Liver (tissue), 8 donors: ENCODE measurements at regions not wholly inside any gene's neighbourhood (a gene's known extent, or its start where the extent isn't known, plus 50 kb on each side); places are given as distances from the start of the nearest gene placed in this dataset.

Experiments
- DNase-seq: peaks from one replicate; pipeline ENCODE4 v3.0.0-alpha.2; 2017; ENCODE audit warnings: low spot score
- H3K27ac ChIP-seq, 2 donors: one replicate each; pipeline ENCODE4 v1.7.0; 2013; ENCODE audit warnings: inconsistent platforms in 2 of 2, low read length in 2 of 2, control low read depth in 1 of 2, low read depth in 1 of 2, mild to moderate bottlenecking in 1 of 2
- H3K27me3 ChIP-seq, 4 donors: one replicate each; pipeline versions ENCODE4 v1.6.1 to v1.7.0; 2013; ENCODE audit warnings: low read length in 3 of 4, inconsistent platforms in 1 of 4, mild to moderate bottlenecking in 1 of 4, moderate library complexity in 1 of 4; ENCODE audit not compliant: control insufficient read depth in 4 of 4, insufficient read depth in 4 of 4
- H3K36me3 ChIP-seq, 4 donors: one replicate each; pipeline versions ENCODE4 v1.6.1 to v1.7.0; 2013; ENCODE audit warnings: low read length in 3 of 4, mild to moderate bottlenecking in 3 of 4, low read depth in 1 of 4, moderate library complexity in 1 of 4; ENCODE audit not compliant: control insufficient read depth in 4 of 4, insufficient read depth in 3 of 4
- H3K4me1 ChIP-seq, 4 donors: one replicate each; pipeline versions ENCODE4 v1.6.1 to v1.7.0; 2013; ENCODE audit warnings: low read length in 3 of 4, mild to moderate bottlenecking in 3 of 4, moderate library complexity in 1 of 4; ENCODE audit not compliant: control insufficient read depth in 4 of 4, insufficient read depth in 4 of 4
- H3K4me3 ChIP-seq, 3 donors: one replicate each; pipeline versions ENCODE4 v1.6.1 to v1.7.0; 2013; ENCODE audit warnings: low read length in 3 of 3, control low read depth in 1 of 3, low read depth in 1 of 3, mild to moderate bottlenecking in 1 of 3
- H3K9ac ChIP-seq, 2 donors: one replicate each; pipeline ENCODE4 v1.7.0; 2013; ENCODE audit warnings: low read length in 2 of 2, mild to moderate bottlenecking in 2 of 2, moderate library complexity in 2 of 2, control low read depth in 1 of 2, low read depth in 1 of 2
- H3K9me3 ChIP-seq, 4 donors: one replicate each; pipeline versions ENCODE4 v1.6.1 to v1.7.0; 2013; ENCODE audit warnings: low read length in 3 of 4; ENCODE audit not compliant: control insufficient read depth in 4 of 4
- CTCF ChIP-seq: fragments of 150-350 bp; IDR thresholded peaks from 2 replicates; pipeline ENCODE4 v1.5.1; 2017; ENCODE audit warnings: improper control_type of control experiment, low read depth, low read length; ENCODE audit not compliant: missing input control
- FOXA1 ChIP-seq: IDR thresholded peaks from 2 replicates; pipeline ENCODE4 v1.6.1; 2016; ENCODE audit warnings: antibody characterized with exemption
- FOXA2 ChIP-seq: IDR thresholded peaks from 2 replicates; pipeline ENCODE4 v1.6.1; 2016; ENCODE audit warnings: antibody characterized with exemption
- HNF4A ChIP-seq, 2 donors: conservative IDR thresholded peaks; 2 replicates each; pipeline ENCODE4 v1.6.1; 2016; ENCODE audit warnings: antibody characterized with exemption in 2 of 2, mild to moderate bottlenecking in 2 of 2
- HNF4G ChIP-seq: IDR thresholded peaks from 2 replicates; pipeline ENCODE4 v1.6.1; 2016; ENCODE audit warnings: antibody characterized with exemption
- JUND ChIP-seq, 2 donors: IDR thresholded peaks; 2 replicates each; pipeline ENCODE4 v1.6.1; 2016; ENCODE audit warnings: antibody characterized with exemption in 2 of 2
- RAD21 ChIP-seq, 2 donors: IDR thresholded peaks; 2 replicates each; pipeline ENCODE4 v1.6.1; 2016; ENCODE audit warnings: antibody characterized with exemption in 2 of 2, mild to moderate bottlenecking in 2 of 2
- REST ChIP-seq: IDR thresholded peaks from 2 replicates; pipeline ENCODE4 v1.6.1; 2016; ENCODE audit warnings: antibody characterized with exemption, mild to moderate bottlenecking
- SP1 ChIP-seq: IDR thresholded peaks from 2 replicates; pipeline ENCODE4 v1.6.1; 2018; ENCODE audit warnings: antibody characterized with exemption, mild to moderate bottlenecking
- TAF1 ChIP-seq: conservative IDR thresholded peaks from 2 replicates; pipeline ENCODE4 v1.6.1; 2016; ENCODE audit warnings: antibody characterized with exemption, mild to moderate bottlenecking
- WGBS: extraction: QIAGEN DNeasy Blood & Tissue Kit; methylation state at CpG from one replicate; pipeline ENCODE4 v1.1.7; 2013; 5-methylcytosine and 5-hydroxymethylcytosine counted together
- TF ChIP-seq, protein P1 (sequence below): IDR thresholded peaks from 2 replicates; pipeline ENCODE4 v1.6.1; 2016; ENCODE audit warnings: antibody characterized with exemption
- TF ChIP-seq, protein P2 (sequence below): IDR thresholded peaks from 2 replicates; pipeline ENCODE4 v1.6.1; 2016; ENCODE audit warnings: antibody characterized with exemption
- TF ChIP-seq, protein P3 (sequence below): IDR thresholded peaks from 2 replicates; pipeline ENCODE4 v1.6.1; 2016; ENCODE audit warnings: antibody characterized with exemption
- donor health status: healthy.
- donor health status: healthy.
- donor health status: healthy.
- donor health status: healthy.
- donor health status: healthy.

DNA sequence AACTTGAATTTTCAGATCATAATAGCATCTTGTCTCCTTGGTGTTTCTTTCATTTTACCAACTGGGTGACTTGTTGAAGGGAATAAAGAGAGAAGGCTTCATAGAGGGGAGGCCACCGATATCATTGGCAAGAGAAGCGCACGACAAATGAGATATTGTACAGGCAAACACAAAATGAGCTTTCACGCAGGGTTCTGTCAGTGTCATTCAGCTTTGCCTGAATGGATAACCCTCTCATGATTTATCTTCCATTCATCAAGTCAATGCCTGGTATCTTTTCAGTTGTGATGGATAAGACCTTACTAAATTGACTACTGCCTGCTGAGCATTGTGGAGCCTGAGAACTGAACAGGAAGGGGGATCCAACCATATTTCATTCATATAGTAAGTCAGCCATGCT is 188.6 kb upstream of the EPHA3 start:
- WGBS, result 95% methylated on average over 4 of the region's 4 CpGs
- Histone ChIP-seq H3K4me3 (peak overlapping the region in 1 of 3 donors; percentile 23), H3K27ac (no peak overlapping the region), H3K36me3 (no peaks in the 10 kb centered on the region), H3K9ac (no peak overlapping the region), H3K9me3 (no peaks in the 10 kb centered on the region), H3K4me1 (no peaks in the 10 kb centered on the region), H3K27me3 (no peaks in the 10 kb centered on the region)
- TF ChIP-seq RAD21 (IDR thresholded peaks at IDR 0.05) (no peak), REST (no peak), FOXA2 (no peak), HNF4G (no peak), JUND (IDR thresholded peaks at IDR 0.05) (no peak), FOXA1 (no peak), TAF1 (no peak), HNF4A (conservative IDR thresholded peaks at IDR 0.05) (no peak), CTCF (no peak), SP1 (no peak)
- TF ChIP-seq, protein P1, sequence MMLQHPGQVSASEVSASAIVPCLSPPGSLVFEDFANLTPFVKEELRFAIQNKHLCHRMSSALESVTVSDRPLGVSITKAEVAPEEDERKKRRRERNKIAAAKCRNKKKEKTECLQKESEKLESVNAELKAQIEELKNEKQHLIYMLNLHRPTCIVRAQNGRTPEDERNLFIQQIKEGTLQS, result no peak
- TF ChIP-seq, protein P2, sequence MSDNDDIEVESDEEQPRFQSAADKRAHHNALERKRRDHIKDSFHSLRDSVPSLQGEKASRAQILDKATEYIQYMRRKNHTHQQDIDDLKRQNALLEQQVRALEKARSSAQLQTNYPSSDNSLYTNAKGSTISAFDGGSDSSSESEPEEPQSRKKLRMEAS, result no peak
- TF ChIP-seq, protein P3, sequence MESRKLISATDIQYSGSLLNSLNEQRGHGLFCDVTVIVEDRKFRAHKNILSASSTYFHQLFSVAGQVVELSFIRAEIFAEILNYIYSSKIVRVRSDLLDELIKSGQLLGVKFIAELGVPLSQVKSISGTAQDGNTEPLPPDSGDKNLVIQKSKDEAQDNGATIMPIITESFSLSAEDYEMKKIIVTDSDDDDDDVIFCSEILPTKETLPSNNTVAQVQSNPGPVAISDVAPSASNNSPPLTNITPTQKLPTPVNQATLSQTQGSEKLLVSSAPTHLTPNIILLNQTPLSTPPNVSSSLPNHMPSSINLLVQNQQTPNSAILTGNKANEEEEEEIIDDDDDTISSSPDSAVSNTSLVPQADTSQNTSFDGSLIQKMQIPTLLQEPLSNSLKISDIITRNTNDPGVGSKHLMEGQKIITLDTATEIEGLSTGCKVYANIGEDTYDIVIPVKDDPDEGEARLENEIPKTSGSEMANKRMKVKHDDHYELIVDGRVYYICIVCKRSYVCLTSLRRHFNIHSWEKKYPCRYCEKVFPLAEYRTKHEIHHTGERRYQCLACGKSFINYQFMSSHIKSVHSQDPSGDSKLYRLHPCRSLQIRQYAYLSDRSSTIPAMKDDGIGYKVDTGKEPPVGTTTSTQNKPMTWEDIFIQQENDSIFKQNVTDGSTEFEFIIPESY, result no peak
- no peak for DNase-seq

DNA sequence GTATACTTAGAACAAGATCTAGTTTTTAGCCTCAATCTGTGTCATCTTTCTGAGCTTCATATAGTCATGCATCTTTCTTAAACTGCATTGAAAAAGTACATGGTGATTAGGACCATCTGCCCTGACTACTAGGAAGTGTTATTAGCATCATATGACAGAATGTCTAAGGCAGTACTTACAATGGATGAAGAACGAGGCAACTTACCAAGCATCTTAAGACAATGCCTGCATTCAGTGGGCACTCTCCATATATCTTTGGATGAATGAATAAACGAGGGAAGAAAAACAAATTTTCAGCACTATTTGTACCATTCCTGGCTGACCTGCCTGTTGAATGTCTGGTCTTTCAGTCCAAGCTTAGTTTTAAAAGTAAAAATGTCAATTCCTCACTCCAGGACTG is 185.4 kb upstream of the EPHA3 start:
- TF ChIP-seq, protein P2, result no peak
- TF ChIP-seq SP1, result no peak
- no peak overlapping the region for H3K27ac ChIP-seq
- H3K27me3 ChIP-seq, result no peaks in the 10 kb centered on the region
- no peak for DNase-seq
- no peaks in the 10 kb centered on the region for H3K4me1 ChIP-seq
- H3K9me3 ChIP-seq, result no peaks in the 10 kb centered on the region
- WGBS, result 50% methylated on average over 2 of the region's 2 CpGs
- H3K4me3 ChIP-seq, result no peak overlapping the region
- no peaks in the 10 kb centered on the region for H3K36me3 ChIP-seq
- no peak overlapping the region for H3K9ac ChIP-seq
